K562 (cell line): ENCODE measurements at regions not wholly inside any gene's neighbourhood (a gene's known extent, or its start where the extent isn't known, plus 50 kb on each side); places are given as distances from the start of the nearest gene placed in this dataset.
A peak's percentile ranks its signal among the peaks of the same experiment; 100 is the strongest.

Experiments
- ATAC-seq: fragments of 200-7000 bp; cut with Tn5 transposase; 3 replicates; pipeline ENCODE4 v1.9.1; 2020; ENCODE audit warnings: moderate library complexity
- BruUV-seq: library from RNA; stranded (reverse); fragments of 400-500 nt; replicated peaks from 2 replicates; lab custom pipeline; 2021; lab: Mats Ljungman, UMichigan
- CTCF ChIA-PET: fragments of 300-600 bp; formaldehyde crosslinking; extraction: SDS; loops from one replicate; lab custom pipeline; 2021; ENCODE audit warnings: low intra/inter-chr PET ratio; lab: Yijun Ruan, JAX
- POLR2A ChIA-PET: fragments of 300-600, 350-650 bp; sonication (Branson Sonifier 250); formaldehyde crosslinking; extraction: SDS; loops from one replicate; lab custom pipeline; 2021; ENCODE audit warnings: antibody characterized with exemption, inconsistent platforms; lab: Yijun Ruan, JAX
- DNase-seq, 4 experiments: peaks; one replicate each; pipeline versions ENCODE4 v3.0.0 to v3.0.0-alpha.2; 2011 to 2018; ENCODE audit warnings: low spot score in 3 of 4, mixed read lengths in 3 of 4; ENCODE audit errors: extremely low read depth in 1 of 4
- FAIRE-seq: peaks from 2 replicates; lab custom pipeline; 2011; peaks lifted over from hg19 to GRCh38; lab: Jason Lieb, UNC
- H2AFZ ChIP-seq: 2 replicates; pipeline ENCODE4 v1.6.0; 2011; ENCODE audit warnings: low read depth, low read length, control low read depth, inconsistent platforms
- H3K27ac ChIP-seq: fragments of 200-600 bp; 3 replicates; pipeline ENCODE4 v1.8.0; 2011; ENCODE audit warnings: low read depth, mild to moderate bottlenecking, control low read depth, inconsistent platforms, low read length, moderate library complexity, mixed read lengths; ENCODE audit errors: extremely low read depth
- H3K27me3 ChIP-seq, 2 experiments: fragments of 300-600 bp in 1 of 2; 2 replicates in 1 of 2; 3 replicates in 1 of 2; pipeline versions ENCODE4 v1.6.0 to v1.8.0; 2011; ENCODE audit warnings: inconsistent platforms in 2 of 2, low read length in 2 of 2, mild to moderate bottlenecking in 1 of 2, mixed read lengths in 1 of 2, moderate library complexity in 1 of 2; ENCODE audit not compliant: control insufficient read depth in 2 of 2, insufficient read depth in 2 of 2
- H3K36me3 ChIP-seq: fragments of 300-600 bp; 3 replicates; pipeline ENCODE4 v1.8.0; 2011; ENCODE audit warnings: mild to moderate bottlenecking, low read length, inconsistent platforms; ENCODE audit not compliant: control insufficient read depth, insufficient read depth
- H3K4me1 ChIP-seq, 2 experiments: fragments of 200-600 bp in 1 of 2; replicated peaks in 1 of 2; 2 replicates in 1 of 2; 3 replicates in 1 of 2; pipeline versions ENCODE4 v1.5.1 to v1.8.0; 2011; ENCODE audit warnings: inconsistent platforms in 2 of 2, low read length in 2 of 2, mild to moderate bottlenecking in 1 of 2, mixed read lengths in 1 of 2, moderate library complexity in 1 of 2; ENCODE audit not compliant: control insufficient read depth in 2 of 2, insufficient read depth in 2 of 2
- H3K4me2 ChIP-seq: 2 replicates; pipeline ENCODE4 v1.6.1; 2011; ENCODE audit warnings: low read length, control low read depth, inconsistent platforms, mixed read lengths; ENCODE audit not compliant: insufficient read depth
- H3K4me3 ChIP-seq: fragments of 200-600 bp; sonication (generic), shearing (Covaris generic); 2 replicates; pipeline ENCODE4 v1.5.1; 2016; ENCODE audit warnings: control low read depth, inconsistent platforms
- H3K79me2 ChIP-seq: fragments of 200-600 bp; 3 replicates; pipeline ENCODE4 v1.8.0; 2011; ENCODE audit warnings: low read length, inconsistent platforms; ENCODE audit not compliant: control insufficient read depth, insufficient read depth
- H3K9ac ChIP-seq, 2 experiments: 2 replicates each; pipeline versions ENCODE4 v1.6.0 to v1.6.1; 2011; ENCODE audit warnings: low read depth in 2 of 2, low read length in 2 of 2, control low read depth in 1 of 2, inconsistent platforms in 1 of 2, mild to moderate bottlenecking in 1 of 2, mixed read lengths in 1 of 2; ENCODE audit not compliant: insufficient read depth in 1 of 2
- H3K9me1 ChIP-seq: one replicate; pipeline ENCODE4 v1.6.0; 2011; ENCODE audit warnings: inconsistent platforms, mild to moderate bottlenecking, low read length, moderate library complexity; ENCODE audit not compliant: control insufficient read depth, insufficient read depth
- H3K9me3 ChIP-seq: replicated peaks from 2 replicates; pipeline ENCODE4 v1.5.1; 2011; ENCODE audit warnings: low read depth, low read length, inconsistent platforms; ENCODE audit not compliant: control insufficient read depth, insufficient read depth
- H4K20me1 ChIP-seq: replicated peaks from 2 replicates; pipeline ENCODE4 v1.6.1; 2011; ENCODE audit warnings: low read length, inconsistent platforms, mixed read lengths; ENCODE audit not compliant: control insufficient read depth, insufficient read depth
- ARHGAP35 ChIP-seq: fragments of 450-650 bp; IDR thresholded peaks from 2 replicates; pipeline ENCODE4 v1.6.1; 2018; ENCODE audit not compliant: partially characterized antibody
- CAMTA2 ChIP-seq: fragments of 250-450 bp; sonication (Bioruptor Pico); conservative IDR thresholded peaks from 2 replicates; pipeline ENCODE4 v1.5.1; 2022
- CEBPB ChIP-seq: fragments of 450-650 bp; IDR thresholded peaks from 2 replicates; pipeline ENCODE4 v1.6.1; 2016; ENCODE audit warnings: missing genetic modification characterization, missing compliant biosample characterization
- CEBPG ChIP-seq, 3 experiments: fragments of 200-800 bp in 1 of 3; sonication (Bioruptor generic) in 1 of 3; sonication (generic) in 1 of 3; formaldehyde crosslinking in 1 of 3; IDR thresholded peaks in 2 of 3; conservative IDR thresholded peaks in 1 of 3; 2 replicates each; pipeline versions ENCODE4 v1.6.1 to v1.8.0; 2016 to 2022; ENCODE audit warnings: missing compliant biosample characterization in 2 of 3, missing genetic modification characterization in 2 of 3, mild to moderate bottlenecking in 1 of 3, missing genetic modification reagents in 1 of 3
- KAT2B ChIP-seq: IDR thresholded peaks from one replicate; pipeline ENCODE4 v1.6.1; 2012; ENCODE audit warnings: low read depth, mild to moderate bottlenecking, control low read depth, inconsistent platforms, low read length, moderate library complexity
- ZBTB7A ChIP-seq: IDR thresholded peaks from 2 replicates; pipeline ENCODE4 v1.6.1; 2011; ENCODE audit warnings: low read depth, mild to moderate bottlenecking, low read length, moderate library complexity, borderline replicate concordance; ENCODE audit not compliant: control insufficient read depth
- WGBS: fragments of 100-300 bp; shearing (Covaris generic); methylation state at CpG from one replicate; pipeline ENCODE4 v1.1.6; 2016; ENCODE audit warnings: low coverage, mixed read lengths; ENCODE audit not compliant: insufficient coverage; ENCODE audit errors: missing lambda C conversion rate; 5-methylcytosine and 5-hydroxymethylcytosine counted together
- in situ Hi-C: fragments of 300-500 bp; cut with MboI; formaldehyde crosslinking; loops from 4 replicates; pipeline ENCODE4 v1.15.0; 2018; ENCODE audit warnings: inconsistent platforms, mixed read lengths
- intact Hi-C: fragments of 100-400 bp; cut with micrococcal nuclease; formaldehyde crosslinking; loops from 2 replicates; pipeline ENCODE4 v1.14.2; 2022
- TF ChIP-seq, protein P1 (sequence below): sonication (generic); formaldehyde crosslinking; IDR thresholded peaks from 2 replicates; pipeline ENCODE4 v1.8.0; 2022; ENCODE audit warnings: mild to moderate bottlenecking, missing genetic modification reagents
- TF ChIP-seq, protein P2 (sequence below): fragments of 250-450 bp; sonication (Bioruptor Pico); IDR thresholded peaks from 2 replicates; pipeline ENCODE4 v1.8.0; 2021; ENCODE audit warnings: moderate library complexity, mild to moderate bottlenecking, inconsistent platforms
- TF ChIP-seq, protein P3 (sequence below): fragments of 250-450 bp; sonication (Bioruptor Pico); IDR thresholded peaks from 2 replicates; pipeline ENCODE4 v1.4.0; 2020; ENCODE audit warnings: mild to moderate bottlenecking, moderate library complexity
- TF ChIP-seq, protein P4 (sequence below): fragments of 450-650 bp; formaldehyde crosslinking; IDR thresholded peaks from 2 replicates; pipeline ENCODE4 v1.4.0; 2020; ENCODE audit warnings: mild to moderate bottlenecking

DNA sequence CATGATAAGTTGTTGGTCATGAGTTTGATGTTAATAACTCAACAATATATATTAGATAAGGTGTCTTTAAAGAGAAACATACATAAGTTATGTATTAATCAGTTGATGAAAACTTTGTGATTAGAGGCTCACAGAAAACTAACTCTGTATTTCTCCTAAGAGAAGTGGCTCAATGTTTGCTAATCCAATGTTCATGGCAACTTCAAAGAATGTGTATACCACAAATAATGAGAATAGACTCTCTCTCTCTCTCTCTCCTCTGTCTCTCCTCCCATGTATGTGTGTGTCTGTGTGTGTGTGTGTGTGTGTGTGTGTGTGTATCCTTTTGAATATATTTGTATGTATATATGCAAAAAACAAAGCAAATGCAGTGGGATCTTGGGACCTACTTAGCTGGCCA lies 1304.9 kb downstream of the MRPL39 start (continued):
- TF ChIP-seq, protein P1, sequence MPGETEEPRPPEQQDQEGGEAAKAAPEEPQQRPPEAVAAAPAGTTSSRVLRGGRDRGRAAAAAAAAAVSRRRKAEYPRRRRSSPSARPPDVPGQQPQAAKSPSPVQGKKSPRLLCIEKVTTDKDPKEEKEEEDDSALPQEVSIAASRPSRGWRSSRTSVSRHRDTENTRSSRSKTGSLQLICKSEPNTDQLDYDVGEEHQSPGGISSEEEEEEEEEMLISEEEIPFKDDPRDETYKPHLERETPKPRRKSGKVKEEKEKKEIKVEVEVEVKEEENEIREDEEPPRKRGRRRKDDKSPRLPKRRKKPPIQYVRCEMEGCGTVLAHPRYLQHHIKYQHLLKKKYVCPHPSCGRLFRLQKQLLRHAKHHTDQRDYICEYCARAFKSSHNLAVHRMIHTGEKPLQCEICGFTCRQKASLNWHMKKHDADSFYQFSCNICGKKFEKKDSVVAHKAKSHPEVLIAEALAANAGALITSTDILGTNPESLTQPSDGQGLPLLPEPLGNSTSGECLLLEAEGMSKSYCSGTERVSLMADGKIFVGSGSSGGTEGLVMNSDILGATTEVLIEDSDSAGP (CRISPR knock-in tag), result no peak
- TF ChIP-seq ARHGAP35, result no peak

DNA sequence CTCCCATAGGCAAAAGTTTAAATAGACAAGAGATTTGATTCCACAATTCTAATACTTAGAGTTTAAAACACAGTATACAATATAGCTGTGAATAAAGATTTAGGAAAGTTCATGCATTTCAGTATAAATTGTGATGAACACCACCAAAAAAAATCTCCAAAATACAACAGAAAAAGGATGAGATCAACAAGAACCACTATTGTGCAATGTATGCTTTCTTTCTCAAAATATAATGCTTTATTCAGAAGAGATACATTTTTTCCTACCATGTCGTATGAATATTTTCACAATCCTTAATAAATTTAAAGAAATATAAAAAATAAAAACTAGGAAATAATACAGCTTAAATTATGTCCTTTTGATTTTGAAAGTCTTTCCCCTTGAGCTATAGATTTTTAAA lies 1309.2 kb downstream of the MRPL39 start:
- TF ChIP-seq ZBTB7A (no peak), KAT2B (no peak), CAMTA2 (CRISPR knock-in tag) (no peak), CEBPG (CRISPR knock-in tag; IDR thresholded peaks at IDR 0.05) (no peak), CEBPG (tag; conservative IDR thresholded peaks at IDR 0.05 in 1 of 2, IDR thresholded peaks at IDR 0.05 in 1 of 2) (peak in 1 of 2 experiments; percentile 79; a peak in 2 of 4 replicates), CEBPB (tag) (peak; percentile 65)
- TF ChIP-seq, protein P2, sequence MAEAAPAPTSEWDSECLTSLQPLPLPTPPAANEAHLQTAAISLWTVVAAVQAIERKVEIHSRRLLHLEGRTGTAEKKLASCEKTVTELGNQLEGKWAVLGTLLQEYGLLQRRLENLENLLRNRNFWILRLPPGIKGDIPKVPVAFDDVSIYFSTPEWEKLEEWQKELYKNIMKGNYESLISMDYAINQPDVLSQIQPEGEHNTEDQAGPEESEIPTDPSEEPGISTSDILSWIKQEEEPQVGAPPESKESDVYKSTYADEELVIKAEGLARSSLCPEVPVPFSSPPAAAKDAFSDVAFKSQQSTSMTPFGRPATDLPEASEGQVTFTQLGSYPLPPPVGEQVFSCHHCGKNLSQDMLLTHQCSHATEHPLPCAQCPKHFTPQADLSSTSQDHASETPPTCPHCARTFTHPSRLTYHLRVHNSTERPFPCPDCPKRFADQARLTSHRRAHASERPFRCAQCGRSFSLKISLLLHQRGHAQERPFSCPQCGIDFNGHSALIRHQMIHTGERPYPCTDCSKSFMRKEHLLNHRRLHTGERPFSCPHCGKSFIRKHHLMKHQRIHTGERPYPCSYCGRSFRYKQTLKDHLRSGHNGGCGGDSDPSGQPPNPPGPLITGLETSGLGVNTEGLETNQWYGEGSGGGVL (CRISPR knock-in tag), result no peak
- TF ChIP-seq, protein P3, sequence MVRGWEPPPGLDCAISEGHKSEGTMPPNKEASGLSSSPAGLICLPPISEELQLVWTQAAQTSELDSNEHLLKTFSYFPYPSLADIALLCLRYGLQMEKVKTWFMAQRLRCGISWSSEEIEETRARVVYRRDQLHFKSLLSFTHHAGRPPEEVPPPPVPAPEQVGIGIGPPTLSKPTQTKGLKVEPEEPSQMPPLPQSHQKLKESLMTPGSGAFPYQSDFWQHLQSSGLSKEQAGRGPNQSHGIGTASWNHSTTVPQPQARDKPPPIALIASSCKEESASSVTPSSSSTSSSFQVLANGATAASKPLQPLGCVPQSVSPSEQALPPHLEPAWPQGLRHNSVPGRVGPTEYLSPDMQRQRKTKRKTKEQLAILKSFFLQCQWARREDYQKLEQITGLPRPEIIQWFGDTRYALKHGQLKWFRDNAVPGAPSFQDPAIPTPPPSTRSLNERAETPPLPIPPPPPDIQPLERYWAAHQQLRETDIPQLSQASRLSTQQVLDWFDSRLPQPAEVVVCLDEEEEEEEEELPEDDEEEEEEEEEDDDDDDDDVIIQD, result no peak
- TF ChIP-seq, protein P4, sequence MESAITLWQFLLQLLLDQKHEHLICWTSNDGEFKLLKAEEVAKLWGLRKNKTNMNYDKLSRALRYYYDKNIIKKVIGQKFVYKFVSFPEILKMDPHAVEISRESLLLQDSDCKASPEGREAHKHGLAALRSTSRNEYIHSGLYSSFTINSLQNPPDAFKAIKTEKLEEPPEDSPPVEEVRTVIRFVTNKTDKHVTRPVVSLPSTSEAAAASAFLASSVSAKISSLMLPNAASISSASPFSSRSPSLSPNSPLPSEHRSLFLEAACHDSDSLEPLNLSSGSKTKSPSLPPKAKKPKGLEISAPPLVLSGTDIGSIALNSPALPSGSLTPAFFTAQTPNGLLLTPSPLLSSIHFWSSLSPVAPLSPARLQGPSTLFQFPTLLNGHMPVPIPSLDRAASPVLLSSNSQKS (CRISPR knock-in tag), result no peak

More for the DNA sequence above, 1309.2 kb downstream of the MRPL39 start:
- no peak for FAIRE-seq
- POLR2A ChIA-PET, result no interaction called here
- no peak overlapping the region for H3K27ac ChIP-seq
- H4K20me1 ChIP-seq, result no peaks in the 10 kb centered on the region
- no peak for ATAC-seq
- H3K9me1 ChIP-seq, result no peaks in the 10 kb centered on the region
- intact Hi-C loops (no loop called here), in situ Hi-C loops (no loop called here)
- CTCF ChIA-PET, result no interaction called here
- no peak overlapping the region for H2AFZ ChIP-seq
- no peaks in the 10 kb centered on the region for H3K79me2 ChIP-seq
- no peak overlapping the region for H3K9ac ChIP-seq
- no peaks in the 10 kb centered on the region for H3K9me3 ChIP-seq
- H3K4me1 ChIP-seq, result no peaks in the 10 kb centered on the region
- H3K4me2 ChIP-seq, result no peak overlapping the region
- H3K27me3 ChIP-seq, result no peaks in the 10 kb centered on the region
- no peaks in the 10 kb centered on the region for H3K36me3 ChIP-seq
- H3K4me3 ChIP-seq, result no peak overlapping the region
- WGBS, result 19% methylated on average over 1 of the region's 1 CpG
- no peak for DNase-seq
- BruUV-seq, result no TSS peak
